Caco-2 (cell line): ENCODE measurements at regions not wholly inside any gene's neighbourhood (a gene's known extent, or its start where the extent isn't known, plus 50 kb on each side); places are given as distances from the start of the nearest gene placed in this dataset.

Experiments used
- BruUV-seq: library from RNA; stranded (reverse); fragments of 400-500 nt; replicated peaks from 2 replicates; lab custom pipeline; 2021; lab: Mats Ljungman, UMichigan
- CTCF ChIA-PET: fragments of 300-600 bp; sonication (Branson Sonifier 250); formaldehyde crosslinking; loops from one replicate; lab custom pipeline; 2022; ENCODE audit warnings: antibody characterized with exemption; lab: Charles Lee
- POLR2A ChIA-PET: fragments of 300-600 bp; sonication (Branson Sonifier 250); formaldehyde crosslinking; loops from one replicate; lab custom pipeline; 2022; ENCODE audit warnings: antibody characterized with exemption; lab: Charles Lee
- DNase-seq, 2 experiments: peaks; one replicate each; pipeline versions ENCODE4 v3.0.0 to v3.0.0-alpha.2; 2020 to 2022
- H3K27me3 ChIP-seq: replicated peaks from 2 replicates; pipeline ENCODE4 v1.6.0; 2011; ENCODE audit warnings: low read length; ENCODE audit not compliant: control insufficient read depth, insufficient read depth
- H3K36me3 ChIP-seq: 2 replicates; pipeline ENCODE4 v1.5.1; 2011; ENCODE audit warnings: low read length; ENCODE audit not compliant: control insufficient read depth, insufficient read depth
- H3K4me1 ChIP-seq: fragments of 250-450 bp; sonication (Bioruptor Pico); 2 replicates; pipeline ENCODE4 v1.5.1; 2020; ENCODE audit warnings: mild to moderate bottlenecking
- H3K4me3 ChIP-seq: 2 replicates; pipeline ENCODE4 v1.5.1; 2011; ENCODE audit warnings: low read depth, mild to moderate bottlenecking, control low read depth, low read length
- H3K9me3 ChIP-seq: fragments of 250-450 bp; sonication (Bioruptor Pico); 2 replicates; pipeline ENCODE4 v1.5.1; 2020; ENCODE audit warnings: mild to moderate bottlenecking, moderate library complexity
- H3K27ac Mint-ChIP-seq: one replicate; pipeline ENCODE4 v1.8.0; 2022; ENCODE audit warnings: mixed read lengths; ENCODE audit not compliant: unreplicated experiment
- H3K27me3 Mint-ChIP-seq: one replicate; pipeline ENCODE4 v1.8.0; 2022; ENCODE audit warnings: mixed read lengths; ENCODE audit not compliant: insufficient read depth, unreplicated experiment
- H3K36me3 Mint-ChIP-seq: one replicate; pipeline ENCODE4 v1.8.0; 2022; ENCODE audit warnings: mild to moderate bottlenecking, mixed read lengths; ENCODE audit not compliant: insufficient read depth, unreplicated experiment
- H3K4me1 Mint-ChIP-seq: one replicate; pipeline ENCODE4 v1.8.0; 2022; ENCODE audit warnings: low read depth, mixed read lengths; ENCODE audit not compliant: unreplicated experiment
- H3K4me3 Mint-ChIP-seq: one replicate; pipeline ENCODE4 v1.8.0; 2022; ENCODE audit warnings: mild to moderate bottlenecking, moderate library complexity, mixed read lengths; ENCODE audit not compliant: unreplicated experiment
- H3K9me3 Mint-ChIP-seq: one replicate; pipeline ENCODE4 v1.8.0; 2022; ENCODE audit warnings: mixed read lengths; ENCODE audit not compliant: unreplicated experiment
- intact Hi-C: fragments of 100-400 bp; cut with micrococcal nuclease; formaldehyde crosslinking; loops from one replicate; pipeline ENCODE4 v1.10.0; 2022; ENCODE audit not compliant: unreplicated experiment
- TF ChIP-seq, protein P1 (sequence below), 2 experiments: fragments of 200-600 bp in 1 of 2; IDR thresholded peaks; 1 replicate in 1 of 2; 2 replicates in 1 of 2; pipeline versions ENCODE4 v1.5.1 to v1.8.0; 2011 to 2022; ENCODE audit warnings: antibody characterized with exemption in 1 of 2, control low read depth in 1 of 2, inconsistent platforms in 1 of 2, low read depth in 1 of 2, low read length in 1 of 2, mild to moderate bottlenecking in 1 of 2, moderate library complexity in 1 of 2; ENCODE audit not compliant: insufficient read depth in 1 of 2, severe bottlenecking in 1 of 2, unreplicated experiment in 1 of 2

DNA sequence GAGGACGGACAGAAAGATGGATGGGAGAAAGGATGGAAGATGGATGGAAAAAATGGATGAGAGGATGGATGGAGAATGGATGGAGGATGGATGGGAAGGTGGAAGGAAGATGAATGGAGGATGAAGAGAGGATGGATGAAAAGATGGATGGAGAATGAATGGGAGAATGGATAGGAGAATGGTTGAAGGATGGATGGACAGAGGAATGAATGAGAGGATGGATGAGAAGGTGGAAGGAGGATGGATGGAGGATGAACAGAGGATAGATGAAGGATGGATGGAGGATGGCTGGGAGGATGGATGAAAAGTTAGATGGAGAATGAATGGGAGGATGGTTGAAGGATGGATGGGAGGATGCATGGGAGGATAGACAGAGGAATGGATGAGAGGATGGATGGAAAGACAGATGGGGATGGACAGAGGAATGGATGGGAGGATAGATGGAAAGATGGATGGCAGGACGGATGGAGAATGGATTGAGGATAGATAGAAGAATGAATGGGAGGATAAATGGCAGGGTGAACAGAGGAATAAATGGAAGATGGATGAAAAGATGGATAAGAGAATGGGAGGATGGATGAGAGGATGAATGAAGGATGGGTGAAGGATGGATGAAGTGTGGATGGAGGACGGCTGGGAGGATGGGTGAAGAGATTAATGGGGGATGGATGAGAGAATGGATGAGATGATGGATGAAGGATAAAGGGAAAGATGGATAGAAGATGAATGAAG lies 217.7 kb upstream of the IER5L start:
- H3K36me3 Mint-ChIP-seq: no peaks in the 10 kb centered on the region
- Histone ChIP-seq H3K4me3 (no peak overlapping the region), H3K27me3 (no peaks in the 10 kb centered on the region), H3K4me1 (no peaks in the 10 kb centered on the region), H3K9me3 (no peaks in the 10 kb centered on the region), H3K36me3 (no peaks in the 10 kb centered on the region)
- H3K4me3 Mint-ChIP-seq: no peak overlapping the region
- POLR2A ChIA-PET: no interaction called here
- BruUV-seq: no TSS peak
- DNase-seq: no peak
- intact Hi-C loops: no loop called here
- TF ChIP-seq, protein P1, sequence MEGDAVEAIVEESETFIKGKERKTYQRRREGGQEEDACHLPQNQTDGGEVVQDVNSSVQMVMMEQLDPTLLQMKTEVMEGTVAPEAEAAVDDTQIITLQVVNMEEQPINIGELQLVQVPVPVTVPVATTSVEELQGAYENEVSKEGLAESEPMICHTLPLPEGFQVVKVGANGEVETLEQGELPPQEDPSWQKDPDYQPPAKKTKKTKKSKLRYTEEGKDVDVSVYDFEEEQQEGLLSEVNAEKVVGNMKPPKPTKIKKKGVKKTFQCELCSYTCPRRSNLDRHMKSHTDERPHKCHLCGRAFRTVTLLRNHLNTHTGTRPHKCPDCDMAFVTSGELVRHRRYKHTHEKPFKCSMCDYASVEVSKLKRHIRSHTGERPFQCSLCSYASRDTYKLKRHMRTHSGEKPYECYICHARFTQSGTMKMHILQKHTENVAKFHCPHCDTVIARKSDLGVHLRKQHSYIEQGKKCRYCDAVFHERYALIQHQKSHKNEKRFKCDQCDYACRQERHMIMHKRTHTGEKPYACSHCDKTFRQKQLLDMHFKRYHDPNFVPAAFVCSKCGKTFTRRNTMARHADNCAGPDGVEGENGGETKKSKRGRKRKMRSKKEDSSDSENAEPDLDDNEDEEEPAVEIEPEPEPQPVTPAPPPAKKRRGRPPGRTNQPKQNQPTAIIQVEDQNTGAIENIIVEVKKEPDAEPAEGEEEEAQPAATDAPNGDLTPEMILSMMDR (IDR thresholded peaks at IDR 0.05; ENCODE audit: insufficient read depth in 1 of 2, low read depth in 1 of 2, low read length in 1 of 2, severe bottlenecking in 1 of 2, unreplicated experiment in 1 of 2): no peak
- no peaks in the 10 kb centered on the region for H3K27me3 Mint-ChIP-seq
- H3K9me3 Mint-ChIP-seq: no peaks in the 10 kb centered on the region
- CTCF ChIA-PET: no interaction called here
- H3K4me1 Mint-ChIP-seq: no peaks in the 10 kb centered on the region
- H3K27ac Mint-ChIP-seq: no peak overlapping the region

DNA sequence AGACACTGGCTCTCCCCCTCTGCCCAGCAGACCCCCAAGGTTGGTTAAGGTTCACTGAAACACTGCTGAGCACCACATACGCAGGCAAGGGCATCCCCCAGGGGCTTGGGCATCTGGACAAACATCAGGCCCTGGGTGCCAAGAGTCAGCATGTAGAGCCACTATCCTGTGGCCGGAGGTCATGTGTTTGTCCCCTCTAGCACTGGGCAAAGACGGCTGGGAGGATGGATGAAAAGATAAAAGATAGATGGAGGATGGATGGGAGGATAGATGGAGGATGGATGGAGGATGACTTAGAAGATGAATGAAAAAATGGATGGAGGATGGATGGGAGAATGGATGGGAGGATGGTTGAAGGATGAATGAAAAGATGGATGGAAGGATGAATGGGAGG lies 216.8 kb upstream of the IER5L start:
- no peak overlapping the region for H3K27ac Mint-ChIP-seq
- no peak overlapping the region for H3K4me3 Mint-ChIP-seq
- H3K4me3 ChIP-seq: no peak overlapping the region
- no peaks in the 10 kb centered on the region for H3K36me3 ChIP-seq
- H3K27me3 ChIP-seq: no peaks in the 10 kb centered on the region
- no peaks in the 10 kb centered on the region for H3K27me3 Mint-ChIP-seq
- CTCF ChIA-PET: no interaction called here
- DNase-seq: no peak
- H3K9me3 ChIP-seq: no peaks in the 10 kb centered on the region
- BruUV-seq: no TSS peak
- H3K9me3 Mint-ChIP-seq: no peaks in the 10 kb centered on the region
- intact Hi-C loops: no loop called here
- TF ChIP-seq, protein P1 (IDR thresholded peaks at IDR 0.05; ENCODE audit: insufficient read depth in 1 of 2, low read depth in 1 of 2, low read length in 1 of 2, severe bottlenecking in 1 of 2, unreplicated experiment in 1 of 2): no peak
- POLR2A ChIA-PET: no interaction called here
- no peaks in the 10 kb centered on the region for H3K36me3 Mint-ChIP-seq
- no peaks in the 10 kb centered on the region for H3K4me1 Mint-ChIP-seq
- H3K4me1 ChIP-seq: no peaks in the 10 kb centered on the region

DNA sequence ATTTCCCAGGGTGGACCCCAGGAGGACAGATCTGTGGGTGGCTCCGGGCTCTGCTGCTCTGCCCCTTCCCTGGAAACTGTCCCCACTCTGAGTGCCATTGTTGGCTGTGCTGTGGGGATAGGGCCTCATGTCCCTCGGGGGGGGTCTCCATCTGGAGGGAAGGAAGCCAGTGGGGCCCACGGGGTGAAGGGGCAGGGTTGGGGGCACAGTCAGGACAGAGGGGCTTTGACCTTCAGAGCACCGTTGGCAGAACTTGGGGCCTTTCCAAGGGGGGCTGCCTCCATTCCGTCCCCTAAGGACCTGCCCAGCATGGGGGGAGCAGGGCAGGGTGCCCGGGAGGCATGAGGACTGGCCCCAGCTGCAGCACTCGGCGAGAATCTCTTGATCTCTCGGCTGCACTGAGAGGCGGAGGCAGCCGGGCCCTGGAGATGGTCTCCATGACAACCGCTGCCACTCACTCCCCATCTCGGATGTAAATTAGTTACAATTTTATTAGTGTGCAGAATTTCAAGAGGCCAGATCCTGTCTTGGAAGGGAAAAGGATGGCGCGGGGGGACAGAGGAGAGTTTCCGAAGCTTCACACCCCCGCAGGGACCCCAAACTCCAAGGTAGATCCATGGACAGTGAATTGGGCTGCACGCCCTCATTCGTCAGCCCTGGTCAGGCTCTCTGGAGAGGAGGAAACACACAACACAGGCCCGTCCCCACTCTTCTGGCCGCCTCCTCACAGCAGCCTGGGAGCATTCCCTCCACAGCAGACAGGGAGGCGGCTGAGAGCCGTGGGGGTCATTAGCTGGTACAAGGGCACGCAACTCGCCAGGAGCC lies 216.2 kb upstream of the IER5L start:
- no peaks in the 10 kb centered on the region for H3K4me1 ChIP-seq
- POLR2A ChIA-PET: no interaction called here
- CTCF ChIA-PET: no interaction called here
- TF ChIP-seq, protein P1 (IDR thresholded peaks at IDR 0.05; ENCODE audit: insufficient read depth in 1 of 2, low read depth in 1 of 2, low read length in 1 of 2, severe bottlenecking in 1 of 2, unreplicated experiment in 1 of 2): no peak
- BruUV-seq: no TSS peak
- no peaks in the 10 kb centered on the region for H3K36me3 ChIP-seq
- H3K9me3 Mint-ChIP-seq: no peaks in the 10 kb centered on the region
- intact Hi-C loops: no loop called here
- no peak overlapping the region for H3K4me3 Mint-ChIP-seq
- no peak overlapping the region for H3K27ac Mint-ChIP-seq
- H3K27me3 Mint-ChIP-seq: no peaks in the 10 kb centered on the region
- no peaks in the 10 kb centered on the region for H3K27me3 ChIP-seq
- no peaks in the 10 kb centered on the region for H3K9me3 ChIP-seq
- H3K36me3 Mint-ChIP-seq: no peaks in the 10 kb centered on the region
- DNase-seq: no peak
- no peaks in the 10 kb centered on the region for H3K4me1 Mint-ChIP-seq
- H3K4me3 ChIP-seq: no peak overlapping the region
